IPS DF 4.7 (cell line): ENCODE measurements at regions not wholly inside any gene's neighbourhood (a gene's known extent, or its start where the extent isn't known, plus 50 kb on each side); places are given as distances from the start of the nearest gene placed in this dataset.

Source experiments
- DNase-seq: peaks from one replicate; pipeline ENCODE4 v3.0.0-alpha.2; 2013; ENCODE audit warnings: low spot score; ENCODE audit errors: extremely low read depth

DNA sequence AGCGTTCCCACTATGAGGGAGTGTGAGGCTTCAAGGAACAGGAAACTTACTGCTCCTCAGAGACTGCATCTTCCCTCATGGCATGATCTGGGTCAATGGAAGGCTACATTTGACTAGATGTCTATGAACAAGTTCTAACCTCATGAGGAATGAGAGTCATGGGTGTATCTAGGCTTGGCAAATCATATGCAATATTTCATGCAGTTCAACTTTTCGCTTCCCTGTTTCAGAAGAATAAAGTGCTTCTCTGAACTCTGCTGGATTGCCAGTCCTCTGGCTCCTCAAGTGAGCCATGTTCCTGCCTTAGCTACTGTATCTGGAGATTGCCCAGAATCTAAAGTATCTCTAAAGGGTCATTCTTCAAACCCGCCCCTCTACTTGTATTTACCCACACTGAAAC lies 54.3 kb upstream of the SEMA3A start:
- no peak for DNase-seq

DNA sequence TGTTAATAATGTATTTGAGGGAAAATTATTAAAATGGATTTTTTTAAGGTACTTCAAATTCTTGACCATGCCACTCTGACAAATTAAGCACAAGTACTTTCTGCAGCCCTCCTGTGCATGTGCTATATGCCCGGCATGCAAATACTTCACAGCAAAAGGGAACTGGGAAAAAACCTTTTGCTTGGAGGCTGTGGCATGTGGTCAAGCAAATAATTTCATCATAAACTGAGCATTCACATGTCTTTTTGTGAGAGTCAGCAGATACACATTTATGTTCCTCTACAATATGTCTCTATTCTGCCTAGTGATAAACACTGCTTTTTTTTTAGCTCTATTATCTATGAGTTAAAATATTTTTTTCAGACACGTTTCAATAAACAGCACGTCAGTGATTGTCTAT lies 53.7 kb upstream of the SEMA3A start:
- DNase-seq = no peak

DNA sequence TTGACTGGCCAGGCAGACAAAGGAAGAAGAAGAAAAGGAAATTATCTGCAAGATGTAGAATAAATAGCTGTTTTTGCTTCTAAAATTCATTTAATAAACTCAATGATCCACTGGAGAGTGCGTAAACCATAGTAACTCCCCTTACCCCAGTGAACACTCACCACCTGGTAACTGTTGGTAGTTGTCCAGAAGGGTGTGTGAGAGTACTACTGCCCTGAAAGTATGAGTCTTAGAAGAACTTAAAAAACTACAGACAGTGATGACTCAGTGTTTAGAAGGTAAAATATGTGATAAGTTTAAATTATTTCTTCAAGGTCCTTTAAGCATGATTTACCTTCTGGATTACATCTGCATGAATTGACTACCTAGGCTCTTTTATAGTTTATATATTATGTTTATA lies 53.0 kb upstream of the SEMA3A start:
- no peak for DNase-seq

DNA sequence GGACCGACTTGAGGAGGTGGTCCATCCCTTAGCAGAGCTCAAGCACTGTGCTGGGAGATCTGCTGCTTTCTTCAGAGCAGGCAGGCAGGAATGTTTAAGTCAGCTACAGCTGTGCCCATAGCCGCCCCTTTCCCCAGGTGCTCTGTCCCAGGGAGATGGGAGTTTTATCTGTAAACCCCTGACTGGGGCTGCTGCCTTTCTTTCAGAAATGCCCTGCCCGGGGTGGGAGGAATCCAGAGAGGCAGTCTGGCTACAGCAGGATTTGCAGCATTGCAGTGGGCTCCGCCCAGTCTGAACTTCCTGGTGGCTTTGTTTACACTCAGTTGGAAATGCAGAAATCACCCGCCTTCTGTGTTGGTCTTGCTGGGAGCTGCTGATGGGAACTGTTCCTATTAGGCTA lies 51.2 kb upstream of the SEMA3A start:
- DNase-seq = peak; percentile 38
